Spinal cord (tissue), 9 donors: ENCODE measurements at regions not wholly inside any gene's neighbourhood (a gene's known extent, or its start where the extent isn't known, plus 50 kb on each side); places are given as distances from the start of the nearest gene placed in this dataset.

Source experiments
- DNase-seq, 6 donors: peaks; one replicate each; pipeline versions ENCODE4 v3.0.0 to v3.0.0-alpha.2; 2013 to 2015; ENCODE audit warnings: low spot score in 6 of 6, low read depth in 4 of 6
- H3K27ac ChIP-seq: one replicate; pipeline ENCODE4 v1.5.1; 2013; ENCODE audit warnings: low read depth, low read length, control low read depth
- H3K27me3 ChIP-seq: one replicate; pipeline ENCODE4 v1.6.1; 2013; ENCODE audit warnings: low read length; ENCODE audit not compliant: control insufficient read depth, insufficient read depth
- H3K36me3 ChIP-seq: one replicate; pipeline ENCODE4 v1.6.1; 2013; ENCODE audit warnings: low read length; ENCODE audit not compliant: control insufficient read depth, insufficient read depth
- H3K4me1 ChIP-seq: one replicate; pipeline ENCODE4 v1.6.1; 2013; ENCODE audit warnings: low read length; ENCODE audit not compliant: control insufficient read depth, insufficient read depth
- H3K4me3 ChIP-seq: one replicate; pipeline ENCODE4 v1.5.1; 2013; ENCODE audit warnings: low read depth, low read length, control low read depth
- H3K9me3 ChIP-seq: one replicate; pipeline ENCODE4 v1.6.1; 2013; ENCODE audit warnings: low read length; ENCODE audit not compliant: control insufficient read depth, insufficient read depth
- WGBS: methylation state at CpG from one replicate; pipeline ENCODE4 v1.1.5; 2013; ENCODE audit warnings: missing lambda C conversion rate; ENCODE audit not compliant: insufficient coverage; 5-methylcytosine and 5-hydroxymethylcytosine counted together
- donor health status: healthy.

GRCh38 chr1:217067642-217068041 lies 344.4 kb upstream of the ESRRG start:
- no peaks in the 10 kb centered on the region for H3K36me3 ChIP-seq
- H3K27ac ChIP-seq = no peak overlapping the region
- no peak for DNase-seq
- WGBS = no CpG with 5 or more reads among the region's 1 CpG
- H3K4me3 ChIP-seq = no peak overlapping the region
- H3K4me1 ChIP-seq = no peaks in the 10 kb centered on the region
- H3K9me3 ChIP-seq = no peaks in the 10 kb centered on the region
- no peaks in the 10 kb centered on the region for H3K27me3 ChIP-seq

DNA sequence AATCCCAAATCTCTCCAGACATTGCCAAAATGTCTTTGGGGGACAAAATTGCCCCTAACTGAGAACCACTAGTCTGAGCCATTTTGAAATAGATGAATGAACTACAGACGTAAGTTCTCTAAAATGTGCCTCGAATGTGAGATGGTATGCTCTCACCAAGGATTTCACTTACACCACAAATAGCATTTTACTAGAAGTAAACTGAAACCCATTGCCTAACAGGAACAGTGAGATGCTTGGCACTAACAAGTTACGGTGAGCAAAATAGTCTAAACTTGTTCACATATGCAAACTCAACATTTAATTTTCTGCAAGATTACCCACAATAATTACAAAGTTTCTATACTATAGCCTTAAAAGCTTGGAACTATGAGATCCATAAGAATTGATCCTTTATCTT lies 343.6 kb upstream of the ESRRG start:
- no peaks in the 10 kb centered on the region for H3K4me1 ChIP-seq
- no peaks in the 10 kb centered on the region for H3K36me3 ChIP-seq
- H3K27ac ChIP-seq = no peak overlapping the region
- no peak for DNase-seq
- H3K4me3 ChIP-seq = no peak overlapping the region
- no peaks in the 10 kb centered on the region for H3K27me3 ChIP-seq
- 86% methylated on average over 1 of the region's 3 CpGs for WGBS
- no peaks in the 10 kb centered on the region for H3K9me3 ChIP-seq

GRCh38 chr1:217063172-217063908 lies 340.1 kb upstream of the ESRRG start:
- no peak for DNase-seq
- Histone ChIP-seq H3K4me1 (no peaks in the 10 kb centered on the region), H3K36me3 (no peaks in the 10 kb centered on the region), H3K27ac (no peak overlapping the region), H3K4me3 (no peak overlapping the region), H3K27me3 (no peaks in the 10 kb centered on the region), H3K9me3 (no peaks in the 10 kb centered on the region)
- no CpG with 5 or more reads among the region's 6 CpGs for WGBS

DNA sequence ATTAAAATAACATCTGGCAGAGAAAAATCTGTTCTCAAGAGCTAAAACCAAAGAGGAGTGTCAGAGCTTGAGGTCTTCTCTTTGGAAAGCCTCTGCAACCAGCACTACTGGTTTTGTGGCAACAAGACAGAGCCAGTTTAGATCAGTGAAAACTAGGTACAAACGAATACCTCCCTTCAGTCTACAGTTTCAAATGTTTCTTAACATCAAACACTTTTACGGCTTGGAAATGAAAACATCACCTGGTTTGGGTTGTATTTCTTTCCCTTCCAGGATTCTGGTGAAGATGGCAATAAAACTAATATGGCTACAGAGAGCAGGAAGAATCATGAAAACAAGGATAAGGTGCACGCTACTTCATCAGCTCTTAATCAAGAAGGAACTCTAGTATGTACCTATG lies 339.4 kb upstream of the ESRRG start:
- WGBS = no CpG with 5 or more reads among the region's 3 CpGs
- H3K27me3 ChIP-seq = no peaks in the 10 kb centered on the region
- no peaks in the 10 kb centered on the region for H3K36me3 ChIP-seq
- no peak overlapping the region for H3K4me3 ChIP-seq
- DNase-seq = no peak
- no peaks in the 10 kb centered on the region for H3K4me1 ChIP-seq
- H3K9me3 ChIP-seq = no peaks in the 10 kb centered on the region
- no peak overlapping the region for H3K27ac ChIP-seq

DNA sequence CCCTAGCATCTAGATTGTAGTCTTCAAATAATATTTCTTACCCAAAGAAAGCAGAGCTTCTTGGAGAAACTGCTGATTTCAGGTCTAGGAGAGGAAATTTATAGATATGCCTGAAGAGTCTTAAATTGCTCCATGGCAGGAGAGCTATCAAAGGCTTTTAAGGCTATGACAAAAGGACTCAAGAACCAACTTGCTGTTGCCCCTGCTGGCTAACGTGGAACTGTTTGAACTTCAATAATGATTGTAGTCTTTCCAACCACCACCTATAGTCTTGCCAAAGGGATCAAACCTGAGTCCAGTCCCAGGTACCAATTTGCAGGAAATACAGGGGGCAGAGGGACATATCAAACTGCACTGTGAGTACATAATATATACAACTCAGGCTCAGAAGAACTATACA lies 336.2 kb upstream of the ESRRG start:
- no peak for DNase-seq
- H3K27ac ChIP-seq = no peak overlapping the region
- no peak overlapping the region for H3K4me3 ChIP-seq
- no peaks in the 10 kb centered on the region for H3K27me3 ChIP-seq
- no peaks in the 10 kb centered on the region for H3K4me1 ChIP-seq
- no CpG with 5 or more reads among the region's 1 CpG for WGBS
- no peaks in the 10 kb centered on the region for H3K36me3 ChIP-seq
- no peaks in the 10 kb centered on the region for H3K9me3 ChIP-seq

DNA sequence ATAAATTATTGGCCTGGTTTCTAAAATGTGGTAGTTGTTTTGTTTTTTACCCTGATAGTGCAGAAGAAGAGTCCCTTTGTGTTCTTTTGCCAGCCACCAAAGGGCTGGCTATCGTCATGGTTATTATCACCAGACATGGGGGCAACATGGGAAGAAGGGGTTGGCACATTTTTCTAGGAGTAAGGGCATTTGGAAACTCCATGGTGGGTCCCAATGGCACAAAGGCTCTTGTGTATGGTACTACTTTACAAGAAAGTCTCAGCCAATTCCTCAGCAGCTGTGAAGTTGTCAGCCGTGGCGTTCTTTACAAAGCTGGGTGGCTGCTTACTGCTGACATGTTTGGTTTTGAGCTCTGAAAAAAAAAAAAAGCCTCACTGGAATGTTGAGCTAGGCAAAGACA lies 330.4 kb upstream of the ESRRG start:
- Histone ChIP-seq H3K27me3 (no peaks in the 10 kb centered on the region), H3K9me3 (no peaks in the 10 kb centered on the region), H3K36me3 (no peaks in the 10 kb centered on the region), H3K27ac (no peak overlapping the region), H3K4me3 (no peak overlapping the region), H3K4me1 (no peaks in the 10 kb centered on the region)
- WGBS = 50% methylated on average over 3 of the region's 3 CpGs
- DNase-seq = peak in 2 of 6 donors; percentile 62 to 74

DNA sequence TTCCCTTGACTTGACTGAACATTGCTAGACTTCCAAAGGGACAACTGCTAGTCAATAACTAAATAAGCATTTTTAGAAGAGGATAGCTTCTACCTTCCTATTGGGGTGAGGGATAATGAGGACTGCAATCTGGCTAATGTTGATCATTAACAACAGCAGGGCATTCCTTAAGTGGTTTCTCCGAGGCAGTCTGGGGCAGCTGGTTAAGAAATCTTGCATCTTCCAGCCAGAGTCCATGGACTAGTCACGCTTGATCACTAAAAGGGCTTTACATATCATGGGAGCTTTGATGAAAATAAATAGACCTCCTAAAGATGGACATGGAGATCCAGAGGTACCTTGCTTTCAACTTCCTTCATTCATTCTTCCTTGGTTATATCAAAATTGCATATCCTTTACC lies 329.4 kb upstream of the ESRRG start:
- DNase-seq = no peak
- Histone ChIP-seq H3K9me3 (no peaks in the 10 kb centered on the region), H3K27ac (no peak overlapping the region), H3K36me3 (peaks cover 5% of the 10 kb centered on the region), H3K4me3 (no peak overlapping the region), H3K4me1 (no peaks in the 10 kb centered on the region), H3K27me3 (no peaks in the 10 kb centered on the region)
- 91% methylated on average over 2 of the region's 2 CpGs for WGBS

GRCh38 chr1:217052196-217052595 lies 329.0 kb upstream of the ESRRG start:
- no peak overlapping the region for H3K4me3 ChIP-seq
- no peak overlapping the region for H3K27ac ChIP-seq
- no peaks in the 10 kb centered on the region for H3K27me3 ChIP-seq
- H3K9me3 ChIP-seq = no peaks in the 10 kb centered on the region
- WGBS = 100% methylated on average over 1 of the region's 2 CpGs
- peaks cover 5% of the 10 kb centered on the region for H3K36me3 ChIP-seq
- no peaks in the 10 kb centered on the region for H3K4me1 ChIP-seq
- no peak for DNase-seq

DNA sequence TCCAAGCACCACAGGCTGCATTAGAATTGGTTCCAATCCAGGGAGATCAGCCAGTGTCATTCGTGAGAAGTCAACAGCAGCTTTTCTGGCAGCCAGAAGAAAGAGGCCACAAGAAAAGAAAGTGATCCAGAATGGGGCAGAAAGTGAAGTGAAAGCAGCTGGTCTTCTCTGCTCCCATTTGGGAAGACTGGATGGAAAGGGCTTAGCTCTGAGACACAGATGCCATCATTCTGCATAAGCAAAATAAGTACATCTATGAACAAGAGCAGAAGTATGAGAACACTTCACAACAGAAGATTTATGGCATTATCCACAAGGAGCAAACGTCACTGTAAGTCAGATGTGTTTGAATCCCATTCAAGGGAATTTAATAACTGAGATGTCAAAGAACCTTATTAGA lies 326.5 kb upstream of the ESRRG start:
- Histone ChIP-seq H3K9me3 (no peaks in the 10 kb centered on the region), H3K36me3 (peaks cover 5% of the 10 kb centered on the region), H3K4me3 (no peak overlapping the region), H3K27me3 (no peaks in the 10 kb centered on the region), H3K27ac (no peak overlapping the region), H3K4me1 (no peaks in the 10 kb centered on the region)
- DNase-seq = no peak
- WGBS = 40% methylated on average over 1 of the region's 2 CpGs

DNA sequence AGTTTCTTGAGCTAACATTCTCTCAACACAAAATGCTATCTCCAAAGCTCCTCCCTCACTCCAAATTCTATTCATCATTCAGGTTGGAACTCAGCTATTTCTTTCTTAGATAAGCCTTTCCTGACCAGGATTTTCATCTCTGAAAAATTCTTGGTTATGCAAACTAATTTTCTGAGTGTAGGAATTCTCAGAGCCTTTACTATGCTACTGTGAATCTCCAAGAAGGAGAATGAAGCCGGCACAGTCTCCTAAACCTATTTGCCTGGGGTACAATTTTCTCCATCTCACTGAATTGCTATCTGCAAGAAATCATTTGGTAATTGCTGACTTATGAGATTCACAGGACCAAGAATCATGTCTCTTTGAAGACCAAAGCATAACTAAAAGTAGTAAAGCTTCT lies 325.9 kb upstream of the ESRRG start:
- Histone ChIP-seq H3K27me3 (no peaks in the 10 kb centered on the region), H3K27ac (no peak overlapping the region), H3K4me1 (no peaks in the 10 kb centered on the region), H3K36me3 (peaks cover 5% of the 10 kb centered on the region), H3K4me3 (no peak overlapping the region), H3K9me3 (no peaks in the 10 kb centered on the region)
- no peak for DNase-seq
- no CpG with 5 or more reads among the region's 1 CpG for WGBS
